H1 (cell line): ENCODE measurements at regions not wholly inside any gene's neighbourhood (a gene's known extent, or its start where the extent isn't known, plus 50 kb on each side); places are given as distances from the start of the nearest gene placed in this dataset.
"Not testable (repeated sequence)": the region's sequence is repeated elsewhere in the genome, so short reads cannot be mapped to it uniquely, and the experiment has no call there.

Experiments
- BCL11A ChIP-seq, 2 experiments: IDR thresholded peaks; one replicate each; pipeline ENCODE4 v1.6.1; 2011; ENCODE audit warnings: low read depth in 2 of 2, low read length in 2 of 2, mild to moderate bottlenecking in 2 of 2
- CBX5 ChIP-seq: fragments of 300-800, 300-1000 bp; sonication (generic); IDR thresholded peaks from 2 replicates; pipeline ENCODE4 v1.7.1; 2016; ENCODE audit warnings: antibody characterized with exemption, low read length, low read depth
- CREB1 ChIP-seq: IDR thresholded peaks from 2 replicates; pipeline ENCODE4 v1.6.1; 2012; ENCODE audit warnings: inconsistent platforms
- CTCF ChIP-seq, 3 experiments: IDR thresholded peaks; 1 replicate in 2 of 3; 2 replicates in 1 of 3; pipeline versions ENCODE4 v1.5.1 to v1.6.1; 2011; ENCODE audit warnings: low read length in 3 of 3, mild to moderate bottlenecking in 3 of 3, inconsistent platforms in 2 of 3, low read depth in 1 of 3, moderate library complexity in 1 of 3; ENCODE audit not compliant: insufficient read depth in 1 of 3; ENCODE audit errors: control extremely low read depth in 1 of 3
- GABPA ChIP-seq: IDR thresholded peaks from 2 replicates; pipeline ENCODE4 v1.6.1; 2011; ENCODE audit warnings: mild to moderate bottlenecking, low read length, moderate library complexity, borderline replicate concordance; ENCODE audit not compliant: insufficient read depth
- HDAC2 ChIP-seq, 2 experiments: fragments of 300-600 bp in 1 of 2; sonication (generic) in 1 of 2; IDR thresholded peaks; 2 replicates each; pipeline ENCODE4 v1.6.1; 2011 to 2012; ENCODE audit warnings: low read depth in 2 of 2, low read length in 2 of 2, mild to moderate bottlenecking in 2 of 2, moderate library complexity in 2 of 2, borderline replicate concordance in 1 of 2, inconsistent platforms in 1 of 2
- KDM1A ChIP-seq: fragments of 200-600, 300-600 bp; sonication (generic); IDR thresholded peaks from 2 replicates; pipeline ENCODE4 v1.7.1; 2016; ENCODE audit warnings: mild to moderate bottlenecking, low read length, borderline replicate concordance
- KDM5A ChIP-seq: fragments of 200-600 bp; IDR thresholded peaks from 2 replicates; pipeline ENCODE4 v1.7.1; 2012; ENCODE audit warnings: mild to moderate bottlenecking, low read length, inconsistent platforms, mixed read lengths
- RAD21 ChIP-seq, 2 experiments: IDR thresholded peaks in 1 of 2; conservative IDR thresholded peaks in 1 of 2; 2 replicates each; pipeline ENCODE4 v1.6.1; 2011; ENCODE audit warnings: low read depth in 2 of 2, low read length in 2 of 2, improper control_type of control experiment in 1 of 2, inconsistent platforms in 1 of 2, mild to moderate bottlenecking in 1 of 2, moderate library complexity in 1 of 2
- RBBP5 ChIP-seq: IDR thresholded peaks from 2 replicates; pipeline ENCODE4 v1.7.1; 2012; ENCODE audit warnings: low read depth, mild to moderate bottlenecking, inconsistent platforms, low read length, moderate library complexity, borderline replicate concordance
- SIN3A ChIP-seq, 2 experiments: IDR thresholded peaks in 1 of 2; conservative IDR thresholded peaks in 1 of 2; 2 replicates each; pipeline ENCODE4 v1.6.1; 2011 to 2012; ENCODE audit warnings: low read length in 2 of 2, improper control_type of control experiment in 1 of 2, low read depth in 1 of 2, mild to moderate bottlenecking in 1 of 2
- TAF1 ChIP-seq: IDR thresholded peaks from 2 replicates; pipeline ENCODE4 v1.6.1; 2011; ENCODE audit warnings: mild to moderate bottlenecking, low read depth, low read length
- TAF7 ChIP-seq: optimal IDR thresholded peaks from 2 replicates; pipeline ENCODE3; 2011; ENCODE audit warnings: low read depth, mild to moderate bottlenecking, inconsistent platforms, low read length, moderate library complexity, borderline replicate concordance

GRCh38 chr3:34169636-34170035 lies 371.2 kb downstream of the PDCD6IP start:
- not testable (repeated sequence) for TF ChIP-seq GABPA; RAD21 (IDR thresholded peaks at IDR 0.05 in 1 of 2, conservative IDR thresholded peaks at IDR 0.05 in 1 of 2; ENCODE audit: low read depth in 2 of 2, low read length in 2 of 2); HDAC2 (IDR thresholded peaks at IDR 0.05; ENCODE audit: borderline replicate concordance in 1 of 2, low read depth in 2 of 2, low read length in 2 of 2); CTCF (IDR thresholded peaks at IDR 0.05; ENCODE audit: control extremely low read depth in 1 of 3, insufficient read depth in 1 of 3, low read depth in 1 of 3, low read length in 3 of 3); KDM1A; KDM5A; TAF7; CREB1; RBBP5; CBX5; BCL11A (IDR thresholded peaks at IDR 0.05; ENCODE audit: low read depth in 2 of 2, low read length in 2 of 2); SIN3A (conservative IDR thresholded peaks at IDR 0.05 in 1 of 2, IDR thresholded peaks at IDR 0.05 in 1 of 2; ENCODE audit: low read depth in 1 of 2, low read length in 2 of 2); TAF1
